AG10803 (cell line): ENCODE measurements at regions not wholly inside any gene's neighbourhood (a gene's known extent, or its start where the extent isn't known, plus 50 kb on each side); places are given as distances from the start of the nearest gene placed in this dataset.
A peak's percentile ranks its signal among the peaks of the same experiment; 100 is the strongest.

Experiments used
- DNase-seq: peaks from one replicate; pipeline ENCODE4 v3.0.0; 2010; ENCODE audit warnings: low read depth
- H3K4me3 ChIP-seq: 2 replicates; pipeline ENCODE4 v1.5.1; 2011; ENCODE audit warnings: mild to moderate bottlenecking, low read length, control low read depth
- TF ChIP-seq, protein P1 (sequence below): conservative IDR thresholded peaks from 2 replicates; pipeline ENCODE4 v1.5.1; 2011; ENCODE audit warnings: mild to moderate bottlenecking, low read length, control low read depth, inconsistent platforms

DNA sequence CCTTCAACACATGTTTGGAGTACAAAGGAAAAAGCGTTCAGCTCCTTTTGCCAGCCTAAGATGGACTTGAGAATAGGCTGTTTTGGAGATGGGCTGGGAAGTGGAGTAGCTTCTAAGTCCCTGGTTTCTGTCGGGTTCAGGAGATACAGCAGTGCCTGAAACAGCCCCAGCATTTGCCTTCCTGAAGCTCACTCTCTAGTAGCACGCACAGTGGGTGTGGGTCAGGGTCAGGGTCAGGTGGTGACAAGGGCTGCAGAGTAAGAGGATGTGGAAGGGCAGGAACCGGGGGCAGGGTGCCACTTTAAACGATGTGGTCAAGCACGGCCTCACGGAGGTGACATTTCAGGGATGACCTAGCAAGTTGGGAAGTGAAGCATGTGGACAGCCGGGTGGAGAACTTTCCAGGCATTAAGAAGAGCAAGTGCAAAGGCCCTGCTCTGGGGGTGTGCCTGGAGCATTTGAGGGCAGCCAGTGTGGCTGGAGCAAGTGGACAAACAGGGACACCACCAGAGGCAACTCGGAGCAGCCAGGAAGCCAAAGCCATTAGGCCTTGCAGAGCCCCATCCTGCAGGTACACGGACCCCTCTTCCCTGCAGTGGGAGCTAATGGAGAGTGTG lies 382.2 kb upstream of the ZMIZ1 start:
- no peak for DNase-seq
- TF ChIP-seq, protein P1, sequence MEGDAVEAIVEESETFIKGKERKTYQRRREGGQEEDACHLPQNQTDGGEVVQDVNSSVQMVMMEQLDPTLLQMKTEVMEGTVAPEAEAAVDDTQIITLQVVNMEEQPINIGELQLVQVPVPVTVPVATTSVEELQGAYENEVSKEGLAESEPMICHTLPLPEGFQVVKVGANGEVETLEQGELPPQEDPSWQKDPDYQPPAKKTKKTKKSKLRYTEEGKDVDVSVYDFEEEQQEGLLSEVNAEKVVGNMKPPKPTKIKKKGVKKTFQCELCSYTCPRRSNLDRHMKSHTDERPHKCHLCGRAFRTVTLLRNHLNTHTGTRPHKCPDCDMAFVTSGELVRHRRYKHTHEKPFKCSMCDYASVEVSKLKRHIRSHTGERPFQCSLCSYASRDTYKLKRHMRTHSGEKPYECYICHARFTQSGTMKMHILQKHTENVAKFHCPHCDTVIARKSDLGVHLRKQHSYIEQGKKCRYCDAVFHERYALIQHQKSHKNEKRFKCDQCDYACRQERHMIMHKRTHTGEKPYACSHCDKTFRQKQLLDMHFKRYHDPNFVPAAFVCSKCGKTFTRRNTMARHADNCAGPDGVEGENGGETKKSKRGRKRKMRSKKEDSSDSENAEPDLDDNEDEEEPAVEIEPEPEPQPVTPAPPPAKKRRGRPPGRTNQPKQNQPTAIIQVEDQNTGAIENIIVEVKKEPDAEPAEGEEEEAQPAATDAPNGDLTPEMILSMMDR: no peak
- no peak overlapping the region for H3K4me3 ChIP-seq

DNA sequence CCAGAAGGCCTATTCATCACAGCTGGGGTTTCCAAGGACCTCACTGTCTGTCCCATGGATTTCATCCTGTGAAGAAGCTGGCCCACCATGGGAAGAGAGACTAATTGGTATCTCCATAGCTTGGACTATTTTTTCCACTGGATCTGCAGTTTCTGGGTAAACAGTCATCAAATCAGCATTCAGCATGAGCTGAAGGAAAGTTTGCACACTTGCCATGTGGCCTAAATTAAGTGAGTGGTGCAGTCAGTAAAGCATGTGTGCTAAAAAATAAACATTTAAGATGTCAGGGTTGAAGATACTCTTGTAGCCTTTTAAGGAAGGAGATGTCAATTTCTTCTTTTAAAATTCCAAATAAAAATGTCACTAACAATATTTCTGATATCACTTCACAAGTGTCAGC lies 381.1 kb upstream of the ZMIZ1 start:
- TF ChIP-seq, protein P1: no peak
- DNase-seq: peak; percentile 59
- H3K4me3 ChIP-seq: no peak overlapping the region

DNA sequence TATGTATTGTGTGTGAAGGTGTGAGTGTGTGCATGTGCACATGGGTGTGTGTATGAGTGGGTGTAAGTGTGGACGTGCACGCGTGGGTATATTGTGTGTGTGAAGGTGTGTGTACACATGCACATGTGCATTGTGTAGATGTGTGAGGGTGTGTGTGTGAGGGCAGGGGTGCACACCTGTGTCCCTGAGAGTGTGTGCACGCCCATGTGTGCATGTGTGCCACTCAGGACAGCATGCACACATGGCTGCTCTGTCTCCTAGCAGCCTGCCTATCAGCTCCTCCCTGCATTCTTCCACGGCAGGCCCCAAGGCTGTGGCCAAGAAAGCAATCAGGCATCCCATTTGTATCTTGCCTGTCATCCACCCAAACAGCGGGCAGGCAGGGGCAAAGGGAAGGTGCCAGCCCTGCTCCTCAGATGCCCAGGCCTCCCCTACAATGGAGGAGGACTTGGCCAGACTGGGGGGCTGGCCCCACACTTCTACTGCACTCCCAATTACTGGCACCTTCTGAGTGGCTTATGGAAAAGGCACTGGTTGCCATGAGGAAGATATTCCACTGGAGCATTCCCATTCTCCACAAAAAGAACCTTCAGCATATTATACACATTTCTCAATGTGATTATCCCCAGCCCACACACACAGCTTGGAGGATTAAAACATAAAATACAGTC lies 380.4 kb upstream of the ZMIZ1 start:
- TF ChIP-seq, protein P1: no peak
- no peak for DNase-seq
- H3K4me3 ChIP-seq: no peak overlapping the region

DNA sequence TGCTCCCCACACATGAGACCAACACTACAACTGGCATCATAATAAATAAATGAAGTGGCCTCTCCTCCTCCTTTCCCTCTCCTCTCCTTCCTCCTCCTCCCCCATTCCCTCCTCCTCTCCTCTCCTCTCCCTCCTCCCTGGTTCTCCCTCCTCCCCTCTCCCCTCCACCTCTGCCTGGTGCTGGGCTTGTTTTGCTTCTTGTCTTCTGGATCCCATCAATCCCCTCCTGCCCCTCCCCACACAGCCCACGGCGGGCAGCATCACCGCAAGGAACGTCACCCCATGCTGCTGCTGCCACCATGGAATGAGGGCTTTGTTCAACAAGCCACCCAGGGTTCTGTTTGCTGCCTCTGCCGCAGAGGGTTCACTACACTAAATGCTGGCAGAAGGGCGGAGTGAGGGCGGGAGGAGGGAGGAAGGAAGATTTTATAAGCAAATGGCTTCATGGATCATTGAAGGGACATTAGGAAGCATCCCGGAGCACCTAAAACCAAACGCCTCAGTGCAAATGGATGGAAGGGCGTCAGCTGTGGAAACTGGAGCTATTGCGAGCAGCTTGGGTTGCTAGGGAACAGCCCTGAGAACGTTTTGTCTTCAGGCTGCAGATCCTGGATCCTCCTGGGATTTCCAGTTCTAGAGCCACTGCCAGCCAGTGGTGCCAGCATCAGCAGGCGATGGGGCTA lies 379.7 kb upstream of the ZMIZ1 start:
- DNase-seq: peak; percentile 54
- H3K4me3 ChIP-seq: no peak overlapping the region
- TF ChIP-seq, protein P1: no peak

DNA sequence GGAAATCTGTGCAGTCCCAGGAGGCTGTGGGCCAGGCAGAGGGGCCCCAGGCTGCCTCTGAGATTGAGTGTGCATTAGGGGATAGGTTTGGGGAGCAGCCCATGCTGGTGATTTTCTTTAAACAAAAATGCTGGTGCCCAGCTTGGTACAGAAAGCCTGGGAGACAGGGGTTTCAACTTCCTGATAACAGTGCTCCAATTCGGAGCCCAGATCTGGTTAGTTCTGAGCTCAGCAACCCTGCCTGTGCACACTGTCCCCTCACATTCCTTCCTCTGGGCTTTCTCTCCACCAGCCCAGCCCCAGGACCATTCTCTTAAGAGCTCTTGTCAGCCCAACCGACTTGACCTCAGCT lies 379.2 kb upstream of the ZMIZ1 start:
- TF ChIP-seq, protein P1: no peak
- no peak overlapping the region for H3K4me3 ChIP-seq
- no peak for DNase-seq

DNA sequence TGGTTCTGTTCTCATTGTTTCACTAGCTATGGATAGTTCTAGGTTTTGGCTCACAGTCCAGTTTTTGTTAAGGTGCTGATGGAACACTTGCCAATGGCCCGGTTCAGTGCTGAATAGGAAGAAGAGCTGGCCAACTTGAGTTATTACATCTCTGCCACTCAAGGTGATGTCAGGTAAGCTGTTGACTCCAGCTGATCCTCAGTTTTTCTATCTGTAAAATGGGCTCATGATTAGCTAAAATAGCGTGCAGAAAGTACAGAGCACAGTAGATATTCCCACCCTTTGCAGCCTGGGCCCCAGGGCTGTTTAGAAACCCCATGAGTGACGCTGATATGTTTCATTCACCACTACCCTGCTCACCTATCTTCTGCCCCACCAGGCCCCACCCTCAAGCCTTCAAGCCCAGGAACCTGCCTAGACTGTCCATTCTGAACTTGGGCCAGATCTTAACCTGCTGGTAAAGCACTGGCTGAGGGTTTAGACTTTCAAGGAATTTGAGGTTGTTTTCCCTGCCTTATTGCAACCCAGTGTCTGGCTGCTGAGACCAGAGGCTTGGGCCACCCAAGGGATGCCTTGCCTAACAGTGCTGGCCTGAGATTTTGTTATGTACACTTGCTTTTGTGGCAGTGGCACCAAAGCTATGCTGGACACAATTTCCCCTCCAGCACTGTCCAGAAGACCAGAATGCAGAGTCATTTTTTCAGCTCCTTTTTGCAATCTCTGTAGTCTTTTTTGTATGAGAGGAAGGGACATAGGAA lies 378.2 kb upstream of the ZMIZ1 start:
- DNase-seq: no peak
- no peak overlapping the region for H3K4me3 ChIP-seq
- TF ChIP-seq, protein P1: no peak
